ENCODE measurements at regions not wholly inside any gene's neighbourhood (a gene's known extent, or its start where the extent isn't known, plus 50 kb on each side); places are given as distances from the start of the nearest gene placed in this dataset.
A peak's percentile ranks its signal among the peaks of the same experiment; 100 is the strongest.

GRCh38 chr6:142685852-142686506 is 259.0 kb downstream of the HIVEP2 start:
- Mint-ChIP-seq H3K27me3 (ENCODE audit: low read depth) (peaks cover 2% of the 10 kb centered on the region), H3K4me1 (ENCODE audit: low read depth) (peaks cover 10% of the 10 kb centered on the region), H3K9me3 (ENCODE audit: low read depth) (no peaks in the 10 kb centered on the region), H3K27ac (ENCODE audit: unreplicated experiment) (no peak overlapping the region), H3K36me3 (ENCODE audit: low read depth) (no peaks in the 10 kb centered on the region), H3K4me3 (ENCODE audit: unreplicated experiment) (no peak overlapping the region)
- DNase-seq (ENCODE audit: low spot score), result no peak
- TF ChIP-seq, protein P1, sequence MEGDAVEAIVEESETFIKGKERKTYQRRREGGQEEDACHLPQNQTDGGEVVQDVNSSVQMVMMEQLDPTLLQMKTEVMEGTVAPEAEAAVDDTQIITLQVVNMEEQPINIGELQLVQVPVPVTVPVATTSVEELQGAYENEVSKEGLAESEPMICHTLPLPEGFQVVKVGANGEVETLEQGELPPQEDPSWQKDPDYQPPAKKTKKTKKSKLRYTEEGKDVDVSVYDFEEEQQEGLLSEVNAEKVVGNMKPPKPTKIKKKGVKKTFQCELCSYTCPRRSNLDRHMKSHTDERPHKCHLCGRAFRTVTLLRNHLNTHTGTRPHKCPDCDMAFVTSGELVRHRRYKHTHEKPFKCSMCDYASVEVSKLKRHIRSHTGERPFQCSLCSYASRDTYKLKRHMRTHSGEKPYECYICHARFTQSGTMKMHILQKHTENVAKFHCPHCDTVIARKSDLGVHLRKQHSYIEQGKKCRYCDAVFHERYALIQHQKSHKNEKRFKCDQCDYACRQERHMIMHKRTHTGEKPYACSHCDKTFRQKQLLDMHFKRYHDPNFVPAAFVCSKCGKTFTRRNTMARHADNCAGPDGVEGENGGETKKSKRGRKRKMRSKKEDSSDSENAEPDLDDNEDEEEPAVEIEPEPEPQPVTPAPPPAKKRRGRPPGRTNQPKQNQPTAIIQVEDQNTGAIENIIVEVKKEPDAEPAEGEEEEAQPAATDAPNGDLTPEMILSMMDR (IDR thresholded peaks at IDR 0.05), result no peak

GRCh38 chr6:142686507-142686887 is 258.5 kb downstream of the HIVEP2 start:
- H3K9me3 Mint-ChIP-seq (ENCODE audit: low read depth), result no peaks in the 10 kb centered on the region
- H3K4me3 Mint-ChIP-seq (ENCODE audit: unreplicated experiment), result no peak overlapping the region

GRCh38 chr6:142692942-142693341 is 252.0 kb downstream of the HIVEP2 start:
- H3K4me3 Mint-ChIP-seq (ENCODE audit: unreplicated experiment), result peak overlapping the region; percentile 63

More at GRCh38 chr6:142686507-142686887, 258.5 kb downstream of the HIVEP2 start:
- DNase-seq (ENCODE audit: low spot score), result no peak
- H3K27me3 Mint-ChIP-seq (ENCODE audit: low read depth), result no peaks in the 10 kb centered on the region
- no peaks in the 10 kb centered on the region for H3K36me3 Mint-ChIP-seq (ENCODE audit: low read depth)
- peaks cover 10% of the 10 kb centered on the region for H3K4me1 Mint-ChIP-seq (ENCODE audit: low read depth)
- H3K27ac Mint-ChIP-seq (ENCODE audit: unreplicated experiment), result no peak overlapping the region
- TF ChIP-seq, protein P1 (IDR thresholded peaks at IDR 0.05), result no peak

GRCh38 chr6:142693441-142693840 is 251.5 kb downstream of the HIVEP2 start:
- Mint-ChIP-seq H3K9me3 (ENCODE audit: low read depth) (no peaks in the 10 kb centered on the region), H3K27ac (ENCODE audit: unreplicated experiment) (peak overlapping the region; percentile 83), H3K4me1 (ENCODE audit: low read depth) (peaks cover 42% of the 10 kb centered on the region), H3K36me3 (ENCODE audit: low read depth) (no peaks in the 10 kb centered on the region), H3K27me3 (ENCODE audit: low read depth) (no peaks in the 10 kb centered on the region), H3K4me3 (ENCODE audit: unreplicated experiment) (peak overlapping the region; percentile 63)
- TF ChIP-seq, protein P1 (IDR thresholded peaks at IDR 0.05), result no peak
- DNase-seq (ENCODE audit: low spot score), result no peak

More at GRCh38 chr6:142692942-142693341, 252.0 kb downstream of the HIVEP2 start:
- no peaks in the 10 kb centered on the region for H3K36me3 Mint-ChIP-seq (ENCODE audit: low read depth)
- H3K27me3 Mint-ChIP-seq (ENCODE audit: low read depth), result no peaks in the 10 kb centered on the region
- DNase-seq (ENCODE audit: low spot score), result no peak
- no peaks in the 10 kb centered on the region for H3K9me3 Mint-ChIP-seq (ENCODE audit: low read depth)
- TF ChIP-seq, protein P1 (IDR thresholded peaks at IDR 0.05), result peak; percentile 97
- peak overlapping the region; percentile 83 for H3K27ac Mint-ChIP-seq (ENCODE audit: unreplicated experiment)
- H3K4me1 Mint-ChIP-seq (ENCODE audit: low read depth), result peaks cover 42% of the 10 kb centered on the region

DNA sequence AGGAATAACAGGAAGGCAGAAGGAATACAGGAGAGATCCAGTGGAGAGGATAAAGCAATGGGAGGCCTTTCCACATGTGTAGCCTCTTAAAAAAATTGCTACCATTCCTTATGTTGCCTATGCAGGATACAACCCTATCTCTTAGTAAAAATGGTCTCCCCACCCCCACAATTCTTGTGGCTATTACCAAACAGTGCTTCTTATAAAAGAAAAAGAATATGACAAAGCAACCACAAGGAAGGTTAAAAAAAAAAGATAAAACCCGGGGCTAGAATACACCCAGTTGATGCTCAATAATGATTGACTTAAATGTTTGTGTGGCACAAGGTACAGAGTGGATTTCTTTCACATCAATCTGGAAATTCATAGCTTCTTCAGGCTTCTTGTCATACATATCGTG is 250.9 kb downstream of the HIVEP2 start:
- Mint-ChIP-seq H3K27me3 (ENCODE audit: low read depth) (no peaks in the 10 kb centered on the region), H3K36me3 (ENCODE audit: low read depth) (no peaks in the 10 kb centered on the region), H3K27ac (ENCODE audit: unreplicated experiment) (no peak overlapping the region), H3K4me1 (ENCODE audit: low read depth) (peaks cover 42% of the 10 kb centered on the region), H3K4me3 (ENCODE audit: unreplicated experiment) (no peak overlapping the region), H3K9me3 (ENCODE audit: low read depth) (no peaks in the 10 kb centered on the region)
- DNase-seq (ENCODE audit: low spot score), result no peak
- TF ChIP-seq, protein P1 (IDR thresholded peaks at IDR 0.05), result no peak
